CD14-positive monocyte (primary cell): ENCODE measurements at regions not wholly inside any gene's neighbourhood (a gene's known extent, or its start where the extent isn't known, plus 50 kb on each side); places are given as distances from the start of the nearest gene placed in this dataset.

Source experiments
- DNase-seq, 3 donors: peaks; one replicate each; pipeline ENCODE4 v3.0.0-alpha.2; 2011 to 2022
- H2AFZ ChIP-seq: 2 replicates; pipeline ENCODE4 v1.6.0; 2012; ENCODE audit warnings: mild to moderate bottlenecking, low read depth, low read length, inconsistent platforms; ENCODE audit not compliant: insufficient read depth, poor library complexity, severe bottlenecking
- H3K27ac ChIP-seq, 2 donors: 1 replicate in 1 of 2; 2 replicates in 1 of 2; pipeline ENCODE4 v1.5.1; 2012 to 2013; ENCODE audit warnings: low read length in 2 of 2, control low read depth in 1 of 2, inconsistent platforms in 1 of 2, low read depth in 1 of 2, mild to moderate bottlenecking in 1 of 2
- H3K27me3 ChIP-seq, 2 donors: one replicate each; pipeline versions ENCODE4 v1.6.0 to v1.6.1; 2011 to 2013; ENCODE audit warnings: low read length in 2 of 2; ENCODE audit not compliant: control insufficient read depth in 2 of 2, insufficient read depth in 2 of 2
- H3K36me3 ChIP-seq, 2 donors: replicated peaks in 1 of 2; 1 replicate in 1 of 2; 2 replicates in 1 of 2; pipeline versions ENCODE4 v1.5.1 to v1.6.1; 2012 to 2013; ENCODE audit warnings: low read length in 2 of 2, control low read depth in 1 of 2, inconsistent platforms in 1 of 2, mild to moderate bottlenecking in 1 of 2; ENCODE audit not compliant: insufficient read depth in 2 of 2, control insufficient read depth in 1 of 2
- H3K4me1 ChIP-seq, 2 donors: 1 replicate in 1 of 2; 2 replicates in 1 of 2; pipeline versions ENCODE4 v1.5.1 to v1.6.1; 2012 to 2013; ENCODE audit warnings: low read length in 2 of 2, control low read depth in 1 of 2, inconsistent platforms in 1 of 2, mild to moderate bottlenecking in 1 of 2, moderate library complexity in 1 of 2; ENCODE audit not compliant: insufficient read depth in 2 of 2, control insufficient read depth in 1 of 2
- H3K4me2 ChIP-seq: replicated peaks from 2 replicates; pipeline ENCODE3; 2012; ENCODE audit warnings: low read length, moderate library complexity, mild to moderate bottlenecking; ENCODE audit not compliant: poor library complexity, severe bottlenecking; ENCODE audit errors: extremely low read depth
- H3K4me3 ChIP-seq, 3 experiments: fragments of 200-600 bp in 1 of 3; sonication (generic) in 1 of 3; replicated peaks in 1 of 3; 1 replicate in 2 of 3; 2 replicates in 1 of 3; pipeline ENCODE4 v1.5.1; 2011 to 2013; ENCODE audit warnings: low read length in 3 of 3, mild to moderate bottlenecking in 3 of 3, control low read depth in 2 of 3, low read depth in 2 of 3, inconsistent platforms in 1 of 3, moderate library complexity in 1 of 3
- H3K79me2 ChIP-seq: 2 replicates; pipeline ENCODE4 v1.6.0; 2012; ENCODE audit warnings: mild to moderate bottlenecking, control low read depth, inconsistent platforms, low read length, moderate library complexity; ENCODE audit not compliant: insufficient read depth
- H3K9ac ChIP-seq: 2 replicates; pipeline ENCODE4 v1.6.0; 2017; ENCODE audit warnings: low read length, mild to moderate bottlenecking; ENCODE audit not compliant: insufficient read depth, poor library complexity, severe bottlenecking
- H3K9me3 ChIP-seq, 2 donors: replicated peaks in 1 of 2; 1 replicate in 1 of 2; 2 replicates in 1 of 2; pipeline versions ENCODE4 v1.5.1 to v1.6.1; 2012 to 2013; ENCODE audit warnings: low read length in 2 of 2, control low read depth in 1 of 2; ENCODE audit not compliant: control insufficient read depth in 1 of 2, insufficient read depth in 1 of 2
- H4K20me1 ChIP-seq: 2 replicates; pipeline ENCODE4 v1.6.0; 2012; ENCODE audit warnings: mild to moderate bottlenecking, low read length, control low read depth, moderate library complexity; ENCODE audit not compliant: insufficient read depth
- H3K27ac Mint-ChIP-seq, 7 donors: one replicate each; pipeline ENCODE4 v1.8.0; 2020; ENCODE audit warnings: mild to moderate bottlenecking in 7 of 7, mixed read lengths in 7 of 7, moderate library complexity in 6 of 7, inconsistent platforms in 2 of 7
- H3K27me3 Mint-ChIP-seq, 3 donors: one replicate each; pipeline ENCODE4 v1.8.0; 2021 to 2022; ENCODE audit warnings: low read depth in 3 of 3, mild to moderate bottlenecking in 3 of 3, mixed read lengths in 3 of 3, moderate library complexity in 3 of 3, inconsistent platforms in 1 of 3
- H3K36me3 Mint-ChIP-seq, 2 donors: one replicate each; pipeline ENCODE4 v1.8.0; 2020; ENCODE audit warnings: mixed read lengths in 2 of 2, inconsistent platforms in 1 of 2, mild to moderate bottlenecking in 1 of 2
- H3K4me1 Mint-ChIP-seq: one replicate; pipeline ENCODE4 v1.8.0; 2020; ENCODE audit warnings: mild to moderate bottlenecking, mixed read lengths
- H3K4me3 Mint-ChIP-seq, 2 donors: one replicate each; pipeline ENCODE4 v1.8.0; 2020; ENCODE audit warnings: mild to moderate bottlenecking in 2 of 2, mixed read lengths in 2 of 2, moderate library complexity in 1 of 2
- H3K9me3 Mint-ChIP-seq, 7 donors: one replicate each; pipeline ENCODE4 v1.8.0; 2020 to 2022; ENCODE audit warnings: mixed read lengths in 7 of 7, mild to moderate bottlenecking in 6 of 7, moderate library complexity in 6 of 7, inconsistent platforms in 2 of 7
- WGBS: methylation state at CpG from one replicate; pipeline ENCODE4 v1.1.5; 2013; ENCODE audit warnings: missing lambda C conversion rate; ENCODE audit not compliant: insufficient coverage; 5-methylcytosine and 5-hydroxymethylcytosine counted together
- intact Hi-C, 2 donors: fragments of 100-400 bp; cut with micrococcal nuclease; formaldehyde crosslinking; loops; one replicate each; pipeline versions ENCODE4 v1.15.0 to v1.15.1; 2023
- TF ChIP-seq, protein P1 (sequence below): fragments of 200-600 bp; IDR thresholded peaks from one replicate; pipeline ENCODE4 v1.8.0; 2022; ENCODE audit warnings: antibody characterized with exemption, mild to moderate bottlenecking

DNA sequence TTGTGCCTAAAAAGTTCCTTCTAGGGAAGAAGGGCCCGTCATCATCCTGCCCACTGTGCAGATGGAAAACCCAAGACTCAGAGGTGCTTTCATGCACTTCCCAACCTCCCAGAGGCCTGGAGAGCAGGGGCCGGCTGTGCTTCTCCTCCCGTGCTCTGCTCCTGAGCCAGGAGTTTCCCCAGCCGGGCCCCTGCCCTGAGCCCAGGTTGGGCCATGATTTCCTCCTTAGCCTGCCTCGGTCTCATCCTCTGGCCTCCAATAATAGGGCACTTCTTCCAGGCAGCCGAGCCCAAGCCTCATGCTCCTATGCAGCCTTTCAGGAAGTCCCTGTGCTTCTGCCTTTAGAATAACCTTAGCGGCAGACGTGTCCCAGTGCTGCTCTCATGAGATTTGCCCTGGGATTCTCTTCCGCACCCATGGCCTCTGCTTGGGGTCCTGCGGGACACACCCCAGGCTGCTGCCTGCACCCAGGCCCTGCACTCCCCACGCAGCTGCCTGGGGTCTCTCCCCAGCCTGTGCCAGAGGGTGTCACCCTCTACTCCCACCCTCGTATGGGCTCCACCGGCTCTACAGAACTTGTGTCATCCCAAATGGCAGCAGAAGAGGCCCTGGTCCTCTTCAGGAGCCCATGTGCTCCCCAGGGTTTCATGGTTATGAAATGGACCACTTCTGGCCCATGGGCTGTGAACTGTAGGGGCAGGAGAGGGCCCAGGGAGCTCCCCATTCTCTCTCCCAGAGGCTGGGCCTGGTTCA is 359.3 kb downstream of the ADGRD1 start:
- Mint-ChIP-seq H3K27ac (no peak overlapping the region), H3K27me3 (peaks cover under 1 to 26% (median 6%) of the 10 kb centered on the region in 3 donors), H3K9me3 (peaks cover 0 to 8% (median 2%) of the 10 kb centered on the region in 7 donors), H3K4me3 (no peak overlapping the region), H3K36me3 (no peaks in the 10 kb centered on the region), H3K4me1 (peaks cover 4% of the 10 kb centered on the region)
- WGBS = 83% methylated on average over 12 of the region's 13 CpGs
- no peaks in the 10 kb centered on the region for H3K36me3 ChIP-seq
- no peaks in the 10 kb centered on the region for H3K79me2 ChIP-seq
- intact Hi-C loops = loop anchor here in 1 of 2 donors (5.0 kb wide), 1 partner anchor 329 kb away; no protein-coding TSS in a partner anchor
- no peaks in the 10 kb centered on the region for H3K4me1 ChIP-seq
- H3K27me3 ChIP-seq = peaks cover 0 to 3% of the 10 kb centered on the region in 2 donors
- H3K27ac ChIP-seq = no peak overlapping the region
- peaks cover 0 to 3% of the 10 kb centered on the region in 2 donors for H3K9me3 ChIP-seq
- no peak overlapping the region for H3K9ac ChIP-seq
- DNase-seq = no peak
- no peaks in the 10 kb centered on the region for H4K20me1 ChIP-seq
- TF ChIP-seq, protein P1, sequence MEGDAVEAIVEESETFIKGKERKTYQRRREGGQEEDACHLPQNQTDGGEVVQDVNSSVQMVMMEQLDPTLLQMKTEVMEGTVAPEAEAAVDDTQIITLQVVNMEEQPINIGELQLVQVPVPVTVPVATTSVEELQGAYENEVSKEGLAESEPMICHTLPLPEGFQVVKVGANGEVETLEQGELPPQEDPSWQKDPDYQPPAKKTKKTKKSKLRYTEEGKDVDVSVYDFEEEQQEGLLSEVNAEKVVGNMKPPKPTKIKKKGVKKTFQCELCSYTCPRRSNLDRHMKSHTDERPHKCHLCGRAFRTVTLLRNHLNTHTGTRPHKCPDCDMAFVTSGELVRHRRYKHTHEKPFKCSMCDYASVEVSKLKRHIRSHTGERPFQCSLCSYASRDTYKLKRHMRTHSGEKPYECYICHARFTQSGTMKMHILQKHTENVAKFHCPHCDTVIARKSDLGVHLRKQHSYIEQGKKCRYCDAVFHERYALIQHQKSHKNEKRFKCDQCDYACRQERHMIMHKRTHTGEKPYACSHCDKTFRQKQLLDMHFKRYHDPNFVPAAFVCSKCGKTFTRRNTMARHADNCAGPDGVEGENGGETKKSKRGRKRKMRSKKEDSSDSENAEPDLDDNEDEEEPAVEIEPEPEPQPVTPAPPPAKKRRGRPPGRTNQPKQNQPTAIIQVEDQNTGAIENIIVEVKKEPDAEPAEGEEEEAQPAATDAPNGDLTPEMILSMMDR = no peak
- H3K4me3 ChIP-seq = no peak overlapping the region
- H2AFZ ChIP-seq = no peak overlapping the region
- H3K4me2 ChIP-seq = no peak overlapping the region

DNA sequence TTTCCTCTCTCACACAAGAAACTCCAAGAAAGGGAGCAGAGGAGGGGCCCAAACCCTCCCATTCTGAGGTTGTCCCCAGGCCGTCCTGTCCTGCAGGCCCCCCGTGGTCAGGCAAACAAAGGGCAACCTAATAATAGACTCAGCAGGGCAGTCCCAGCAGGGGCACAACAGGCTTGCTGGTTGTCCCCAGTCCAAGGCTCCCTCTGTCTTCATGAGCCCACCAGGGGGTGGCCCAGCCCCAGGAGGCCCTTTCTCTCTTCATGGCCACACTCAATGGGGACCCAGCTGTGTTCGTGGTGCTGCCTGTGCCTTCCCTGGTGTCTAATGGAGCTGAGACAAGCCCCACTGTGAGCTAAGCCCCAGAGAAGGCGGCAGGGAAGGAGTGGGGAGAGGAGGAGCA is 359.9 kb downstream of the ADGRD1 start:
- no peak overlapping the region for H3K4me3 Mint-ChIP-seq
- no peak overlapping the region for H3K27ac Mint-ChIP-seq
- Histone ChIP-seq H3K9ac (no peak overlapping the region), H3K36me3 (no peaks in the 10 kb centered on the region), H3K4me2 (no peak overlapping the region), H4K20me1 (no peaks in the 10 kb centered on the region), H2AFZ (no peak overlapping the region), H3K27me3 (peaks cover 0 to 3% of the 10 kb centered on the region in 2 donors), H3K27ac (no peak overlapping the region), H3K4me3 (no peak overlapping the region), H3K79me2 (no peaks in the 10 kb centered on the region), H3K4me1 (no peaks in the 10 kb centered on the region), H3K9me3 (peaks cover 0 to 3% of the 10 kb centered on the region in 2 donors)
- H3K4me1 Mint-ChIP-seq = peaks cover 4% of the 10 kb centered on the region
- TF ChIP-seq, protein P1 = no peak
- H3K36me3 Mint-ChIP-seq = no peaks in the 10 kb centered on the region
- WGBS = 69% methylated on average over 3 of the region's 4 CpGs
- no peak for DNase-seq
- peaks cover 0 to 13% (median 3%) of the 10 kb centered on the region in 7 donors for H3K9me3 Mint-ChIP-seq
- H3K27me3 Mint-ChIP-seq = peaks cover 2 to 23% (median 6%) of the 10 kb centered on the region in 3 donors
- intact Hi-C loops = loop anchor here in 1 of 2 donors (5.0 kb wide), 1 partner anchor 329 kb away; no protein-coding TSS in a partner anchor
